ENCODE measurements at regions not wholly inside any gene's neighbourhood (a gene's known extent, or its start where the extent isn't known, plus 50 kb on each side); places are given as distances from the start of the nearest gene placed in this dataset.

DNA sequence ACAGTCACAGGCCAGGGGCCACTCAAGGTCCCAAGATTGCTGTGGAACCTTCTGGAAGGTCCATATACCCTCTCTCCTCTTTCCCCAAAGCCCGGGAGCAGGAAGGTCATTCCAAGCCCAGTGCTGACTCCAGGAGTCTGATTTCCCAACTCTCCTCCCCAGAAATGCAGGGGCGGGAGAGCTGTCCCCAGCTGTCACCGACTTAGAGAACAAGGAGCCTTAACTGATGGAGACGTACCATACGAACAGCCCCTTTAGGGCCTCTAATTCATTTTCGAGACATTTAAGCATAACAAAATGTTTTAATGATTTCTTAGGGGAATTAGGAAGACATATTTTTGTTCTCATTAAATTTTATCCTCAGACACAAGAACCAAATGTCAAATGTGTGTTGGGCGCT lies 99.2 kb downstream of the PHETA1 start:
- Mint-ChIP-seq H3K27me3 (ENCODE audit: low read depth) (no peaks in the 10 kb centered on the region), H3K27ac (no peak overlapping the region), H3K36me3 (no peaks in the 10 kb centered on the region), H3K4me1 (peaks cover 2% of the 10 kb centered on the region; the same call in 1 of the 2 replicates), H3K4me3 (no peak overlapping the region), H3K9me3 (peaks cover 9% of the 10 kb centered on the region)
- ChIA-PET CTCF (interaction anchor here (1.3 to 12.8 kb wide), 2 partner anchors 14 to 30 kb away, joined by 3 to 188 read pairs; no protein-coding TSS in a partner anchor), POLR2A (no interaction called here)
- DNase-seq (ENCODE audit: low spot score) = no peak
- TF ChIP-seq PREB (CRISPR knock-in tag; IDR thresholded peaks at IDR 0.05; ENCODE audit: borderline replicate concordance) = no peak
- TF ChIP-seq ZNF396 (CRISPR knock-in tag; IDR thresholded peaks at IDR 0.05; ENCODE audit: borderline replicate concordance) = no peak
- no peak for TF ChIP-seq USF2 (CRISPR knock-in tag; IDR thresholded peaks at IDR 0.05)
- TF ChIP-seq AFF4 (CRISPR knock-in tag; IDR thresholded peaks at IDR 0.05; ENCODE audit: borderline replicate concordance) = no peak
- TF ChIP-seq, protein P1, sequence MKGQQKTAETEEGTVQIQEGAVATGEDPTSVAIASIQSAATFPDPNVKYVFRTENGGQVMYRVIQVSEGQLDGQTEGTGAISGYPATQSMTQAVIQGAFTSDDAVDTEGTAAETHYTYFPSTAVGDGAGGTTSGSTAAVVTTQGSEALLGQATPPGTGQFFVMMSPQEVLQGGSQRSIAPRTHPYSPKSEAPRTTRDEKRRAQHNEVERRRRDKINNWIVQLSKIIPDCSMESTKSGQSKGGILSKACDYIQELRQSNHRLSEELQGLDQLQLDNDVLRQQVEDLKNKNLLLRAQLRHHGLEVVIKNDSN (CRISPR knock-in tag; IDR thresholded peaks at IDR 0.05) = no peak
- no peak for TF ChIP-seq ELF4 (CRISPR knock-in tag; IDR thresholded peaks at IDR 0.05; ENCODE audit: low read depth)
- no peak for TF ChIP-seq RELA (CRISPR knock-in tag; IDR thresholded peaks at IDR 0.05; ENCODE audit: borderline replicate concordance)
- TF ChIP-seq, protein P2, sequence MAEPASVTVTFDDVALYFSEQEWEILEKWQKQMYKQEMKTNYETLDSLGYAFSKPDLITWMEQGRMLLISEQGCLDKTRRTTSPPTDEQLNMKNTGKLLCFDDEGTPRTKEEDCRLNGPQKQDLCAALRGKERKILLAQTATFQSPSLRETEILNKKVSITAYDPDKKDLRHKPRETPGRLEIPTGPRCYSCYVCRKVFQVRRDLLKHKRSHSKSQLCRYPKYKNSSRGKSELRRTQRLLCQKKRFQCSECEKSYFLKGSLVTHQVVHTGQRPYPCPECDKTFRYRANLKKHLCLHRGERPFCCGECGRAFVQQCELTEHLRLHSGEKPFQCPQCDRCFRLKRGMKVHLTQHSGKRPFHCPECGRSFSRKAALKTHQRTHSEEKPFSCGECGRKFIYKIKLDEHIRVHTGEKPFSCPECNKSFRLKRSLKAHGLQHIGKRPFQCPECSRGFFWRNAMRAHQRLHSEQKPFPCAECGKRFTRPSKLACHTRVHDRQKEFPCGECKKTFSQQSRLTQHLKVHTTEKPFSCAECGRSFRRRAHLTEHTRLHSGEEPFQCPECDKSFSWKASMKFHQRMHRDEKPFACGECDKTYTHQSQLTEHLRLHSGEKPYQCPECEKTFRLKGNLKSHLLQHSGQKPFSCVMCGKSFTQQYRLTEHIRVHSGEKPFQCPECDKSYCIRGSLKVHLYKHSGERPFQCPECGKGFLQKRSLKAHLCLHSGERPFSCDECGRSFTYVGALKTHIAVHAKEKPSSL (CRISPR knock-in tag; conservative IDR thresholded peaks at IDR 0.05) = no peak
- no peak for TF ChIP-seq ZBTB21 (CRISPR knock-in tag; IDR thresholded peaks at IDR 0.05; ENCODE audit: borderline replicate concordance)
- no peak for TF ChIP-seq TP53 (CRISPR knock-in tag; IDR thresholded peaks at IDR 0.05)
- no peak for TF ChIP-seq GABPB1 (CRISPR knock-in tag; IDR thresholded peaks at IDR 0.05)
- no peak for TF ChIP-seq ESRRA (CRISPR knock-in tag; IDR thresholded peaks at IDR 0.05; ENCODE audit: borderline replicate concordance)
- no peak for TF ChIP-seq ZMAT4 (CRISPR knock-in tag; IDR thresholded peaks at IDR 0.05)
- no peak for TF ChIP-seq SMAD4 (CRISPR knock-in tag; IDR thresholded peaks at IDR 0.05)
- TF ChIP-seq SP1 (CRISPR knock-in tag; conservative IDR thresholded peaks at IDR 0.05) = no peak
- TF ChIP-seq TEAD4 (CRISPR knock-in tag; IDR thresholded peaks at IDR 0.05) = no peak
- no peak for TF ChIP-seq CREB1 (CRISPR knock-in tag; IDR thresholded peaks at IDR 0.05)
- no peak for TF ChIP-seq MAX (CRISPR knock-in tag; IDR thresholded peaks at IDR 0.05)
- no peak for TF ChIP-seq FOXJ3 (CRISPR knock-in tag; IDR thresholded peaks at IDR 0.05; ENCODE audit: borderline replicate concordance)
- no peak for ATAC-seq
